Panc1 (cell line): ENCODE measurements at regions not wholly inside any gene's neighbourhood (a gene's known extent, or its start where the extent isn't known, plus 50 kb on each side); places are given as distances from the start of the nearest gene placed in this dataset.

Source experiments
- POLR2AphosphoS5 ChIP-seq: IDR thresholded peaks from 2 replicates; pipeline ENCODE4 v1.6.1; 2012; ENCODE audit warnings: mild to moderate bottlenecking, low read depth, low read length, moderate library complexity
- SIN3A ChIP-seq: IDR thresholded peaks from 2 replicates; pipeline ENCODE4 v1.6.1; 2012; ENCODE audit warnings: low read depth, mild to moderate bottlenecking, low read length, moderate library complexity, borderline replicate concordance; ENCODE audit not compliant: insufficient read depth
- TCF7L2 ChIP-seq: IDR thresholded peaks from 2 replicates; pipeline ENCODE4 v1.6.1; 2011; ENCODE audit warnings: mild to moderate bottlenecking, low read depth, low read length, inconsistent platforms
- TF ChIP-seq, protein P1 (sequence below): fragments of 450-650 bp; IDR thresholded peaks from 2 replicates; pipeline ENCODE4 v1.5.1; 2017; ENCODE audit warnings: mild to moderate bottlenecking

GRCh38 chr12:131441638-131442336 is 269.1 kb upstream of the SFSWAP start:
- TF ChIP-seq, protein P1, sequence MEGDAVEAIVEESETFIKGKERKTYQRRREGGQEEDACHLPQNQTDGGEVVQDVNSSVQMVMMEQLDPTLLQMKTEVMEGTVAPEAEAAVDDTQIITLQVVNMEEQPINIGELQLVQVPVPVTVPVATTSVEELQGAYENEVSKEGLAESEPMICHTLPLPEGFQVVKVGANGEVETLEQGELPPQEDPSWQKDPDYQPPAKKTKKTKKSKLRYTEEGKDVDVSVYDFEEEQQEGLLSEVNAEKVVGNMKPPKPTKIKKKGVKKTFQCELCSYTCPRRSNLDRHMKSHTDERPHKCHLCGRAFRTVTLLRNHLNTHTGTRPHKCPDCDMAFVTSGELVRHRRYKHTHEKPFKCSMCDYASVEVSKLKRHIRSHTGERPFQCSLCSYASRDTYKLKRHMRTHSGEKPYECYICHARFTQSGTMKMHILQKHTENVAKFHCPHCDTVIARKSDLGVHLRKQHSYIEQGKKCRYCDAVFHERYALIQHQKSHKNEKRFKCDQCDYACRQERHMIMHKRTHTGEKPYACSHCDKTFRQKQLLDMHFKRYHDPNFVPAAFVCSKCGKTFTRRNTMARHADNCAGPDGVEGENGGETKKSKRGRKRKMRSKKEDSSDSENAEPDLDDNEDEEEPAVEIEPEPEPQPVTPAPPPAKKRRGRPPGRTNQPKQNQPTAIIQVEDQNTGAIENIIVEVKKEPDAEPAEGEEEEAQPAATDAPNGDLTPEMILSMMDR, result no peak
- TF ChIP-seq POLR2AphosphoS5 (no peak), TCF7L2 (no peak), SIN3A (no peak)
